ENCODE measurements at regions not wholly inside any gene's neighbourhood (a gene's known extent, or its start where the extent isn't known, plus 50 kb on each side); places are given as distances from the start of the nearest gene placed in this dataset.

DNA sequence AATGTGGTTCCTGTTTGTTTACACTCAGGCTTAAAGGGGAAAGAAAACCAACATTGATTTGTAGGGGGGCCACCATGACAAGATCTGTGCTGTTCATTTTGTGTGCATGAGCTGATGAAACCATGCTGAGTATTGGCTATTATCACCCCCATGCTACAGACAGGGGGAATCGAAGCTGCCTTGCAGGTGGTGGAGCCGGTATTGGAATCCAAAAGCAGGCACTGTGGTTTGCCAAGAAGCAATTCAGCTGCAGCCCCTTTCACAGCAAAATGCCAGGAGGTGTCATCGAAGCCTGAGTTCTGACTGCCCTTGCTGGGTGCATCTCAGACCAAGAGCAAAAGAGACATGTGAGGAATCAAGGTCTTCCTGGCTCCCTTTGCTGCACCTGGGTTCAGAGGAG is 221.9 kb downstream of the UXS1 start:
- H3K4me3 Mint-ChIP-seq = no peak overlapping the region
- no peaks in the 10 kb centered on the region for H3K27me3 Mint-ChIP-seq (ENCODE audit: low read depth)
- H3K9me3 Mint-ChIP-seq = peaks cover 12% of the 10 kb centered on the region
- no peak for DNase-seq (ENCODE audit: low spot score)
- ChIA-PET POLR2A (no interaction called here), CTCF (interaction anchor here (0.6 to 1.0 kb wide), 2 partner anchors 226 to 451 kb away, joined by 3 read pairs; no protein-coding TSS in a partner anchor)
- TF ChIP-seq ZBTB21 (CRISPR knock-in tag; IDR thresholded peaks at IDR 0.05; ENCODE audit: borderline replicate concordance) = no peak
- no peak for TF ChIP-seq SOX15 (CRISPR knock-in tag; IDR thresholded peaks at IDR 0.05)
- TF ChIP-seq, protein P1, sequence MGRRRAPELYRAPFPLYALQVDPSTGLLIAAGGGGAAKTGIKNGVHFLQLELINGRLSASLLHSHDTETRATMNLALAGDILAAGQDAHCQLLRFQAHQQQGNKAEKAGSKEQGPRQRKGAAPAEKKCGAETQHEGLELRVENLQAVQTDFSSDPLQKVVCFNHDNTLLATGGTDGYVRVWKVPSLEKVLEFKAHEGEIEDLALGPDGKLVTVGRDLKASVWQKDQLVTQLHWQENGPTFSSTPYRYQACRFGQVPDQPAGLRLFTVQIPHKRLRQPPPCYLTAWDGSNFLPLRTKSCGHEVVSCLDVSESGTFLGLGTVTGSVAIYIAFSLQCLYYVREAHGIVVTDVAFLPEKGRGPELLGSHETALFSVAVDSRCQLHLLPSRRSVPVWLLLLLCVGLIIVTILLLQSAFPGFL (CRISPR knock-in tag; IDR thresholded peaks at IDR 0.05; ENCODE audit: borderline replicate concordance) = no peak
- TF ChIP-seq ZNF138 (CRISPR knock-in tag; conservative IDR thresholded peaks at IDR 0.05) = no peak
- TF ChIP-seq SMAD3 (CRISPR knock-in tag; IDR thresholded peaks at IDR 0.05; ENCODE audit: borderline replicate concordance) = no peak
- no peak for TF ChIP-seq ZNF121 (CRISPR knock-in tag; IDR thresholded peaks at IDR 0.05)
- TF ChIP-seq, protein P2, sequence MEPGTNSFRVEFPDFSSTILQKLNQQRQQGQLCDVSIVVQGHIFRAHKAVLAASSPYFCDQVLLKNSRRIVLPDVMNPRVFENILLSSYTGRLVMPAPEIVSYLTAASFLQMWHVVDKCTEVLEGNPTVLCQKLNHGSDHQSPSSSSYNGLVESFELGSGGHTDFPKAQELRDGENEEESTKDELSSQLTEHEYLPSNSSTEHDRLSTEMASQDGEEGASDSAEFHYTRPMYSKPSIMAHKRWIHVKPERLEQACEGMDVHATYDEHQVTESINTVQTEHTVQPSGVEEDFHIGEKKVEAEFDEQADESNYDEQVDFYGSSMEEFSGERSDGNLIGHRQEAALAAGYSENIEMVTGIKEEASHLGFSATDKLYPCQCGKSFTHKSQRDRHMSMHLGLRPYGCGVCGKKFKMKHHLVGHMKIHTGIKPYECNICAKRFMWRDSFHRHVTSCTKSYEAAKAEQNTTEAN (CRISPR knock-in tag; IDR thresholded peaks at IDR 0.05) = no peak
- TF ChIP-seq, protein P3, sequence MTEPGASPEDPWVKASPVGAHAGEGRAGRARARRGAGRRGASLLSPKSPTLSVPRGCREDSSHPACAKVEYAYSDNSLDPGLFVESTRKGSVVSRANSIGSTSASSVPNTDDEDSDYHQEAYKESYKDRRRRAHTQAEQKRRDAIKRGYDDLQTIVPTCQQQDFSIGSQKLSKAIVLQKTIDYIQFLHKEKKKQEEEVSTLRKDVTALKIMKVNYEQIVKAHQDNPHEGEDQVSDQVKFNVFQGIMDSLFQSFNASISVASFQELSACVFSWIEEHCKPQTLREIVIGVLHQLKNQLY (CRISPR knock-in tag; IDR thresholded peaks at IDR 0.05) = no peak
- no peak for TF ChIP-seq FOXP1 (CRISPR knock-in tag; IDR thresholded peaks at IDR 0.05; ENCODE audit: borderline replicate concordance)
- no peak for TF ChIP-seq ZNF512 (CRISPR knock-in tag; IDR thresholded peaks at IDR 0.05; ENCODE audit: borderline replicate concordance)
- ATAC-seq = no peak
- no peaks in the 10 kb centered on the region for H3K4me1 Mint-ChIP-seq
- H3K36me3 Mint-ChIP-seq = peaks cover 9% of the 10 kb centered on the region
- no peak overlapping the region for H3K27ac Mint-ChIP-seq

GRCh38 chr2:105969552-105969951 is 224.5 kb downstream of the UXS1 start:
- H3K27ac Mint-ChIP-seq = no peak overlapping the region
- no peaks in the 10 kb centered on the region for H3K27me3 Mint-ChIP-seq (ENCODE audit: low read depth)
- peaks cover 3% of the 10 kb centered on the region; the same call in 1 of the 2 replicates for H3K4me1 Mint-ChIP-seq
- no peak overlapping the region for H3K4me3 Mint-ChIP-seq
- peaks cover 15% of the 10 kb centered on the region for H3K9me3 Mint-ChIP-seq
- peaks cover 9% of the 10 kb centered on the region for H3K36me3 Mint-ChIP-seq
- DNase-seq (ENCODE audit: low spot score) (peak; percentile 72), ATAC-seq (peak; percentile 100)
- CTCF ChIA-PET = interaction anchor here (0.6 to 1.1 kb wide), 6 partner anchors 8 to 576 kb away, joined by 3 to 6 read pairs (median 3); no protein-coding TSS in a partner anchor
- no peak for TF ChIP-seq RELA (CRISPR knock-in tag; IDR thresholded peaks at IDR 0.05; ENCODE audit: borderline replicate concordance)
- TF ChIP-seq, protein P4, sequence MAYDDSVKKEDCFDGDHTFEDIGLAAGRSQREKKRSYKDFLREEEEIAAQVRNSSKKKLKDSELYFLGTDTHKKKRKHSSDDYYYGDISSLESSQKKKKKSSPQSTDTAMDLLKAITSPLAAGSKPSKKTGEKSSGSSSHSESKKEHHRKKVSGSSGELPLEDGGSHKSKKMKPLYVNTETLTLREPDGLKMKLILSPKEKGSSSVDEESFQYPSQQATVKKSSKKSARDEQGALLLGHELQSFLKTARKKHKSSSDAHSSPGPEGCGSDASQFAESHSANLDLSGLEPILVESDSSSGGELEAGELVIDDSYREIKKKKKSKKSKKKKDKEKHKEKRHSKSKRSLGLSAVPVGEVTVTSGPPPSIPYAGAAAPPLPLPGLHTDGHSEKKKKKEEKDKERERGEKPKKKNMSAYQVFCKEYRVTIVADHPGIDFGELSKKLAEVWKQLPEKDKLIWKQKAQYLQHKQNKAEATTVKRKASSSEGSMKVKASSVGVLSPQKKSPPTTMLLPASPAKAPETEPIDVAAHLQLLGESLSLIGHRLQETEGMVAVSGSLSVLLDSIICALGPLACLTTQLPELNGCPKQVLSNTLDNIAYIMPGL (CRISPR knock-in tag; IDR thresholded peaks at IDR 0.05) = 0 out of 2 replicates have a peak, but pooled peaks have one; percentile 34
- TF ChIP-seq, protein P3 (CRISPR knock-in tag; IDR thresholded peaks at IDR 0.05) = no peak
- TF ChIP-seq NFE2L1 (CRISPR knock-in tag; IDR thresholded peaks at IDR 0.05) = no peak
- no peak for TF ChIP-seq ELF4 (CRISPR knock-in tag; IDR thresholded peaks at IDR 0.05; ENCODE audit: low read depth)
- TF ChIP-seq ZNF671 (CRISPR knock-in tag; IDR thresholded peaks at IDR 0.05) = no peak
- no peak for TF ChIP-seq TCF7 (CRISPR knock-in tag; IDR thresholded peaks at IDR 0.05; ENCODE audit: low read depth)
- peak; percentile 65 for TF ChIP-seq CTCF (IDR thresholded peaks at IDR 0.05)
- TF ChIP-seq FOXJ3 (CRISPR knock-in tag; IDR thresholded peaks at IDR 0.05; ENCODE audit: borderline replicate concordance) = no peak
- POLR2A ChIA-PET = no interaction called here
